ENCODE measurements at regions not wholly inside any gene's neighbourhood (a gene's known extent, or its start where the extent isn't known, plus 50 kb on each side); places are given as distances from the start of the nearest gene placed in this dataset.

DNA sequence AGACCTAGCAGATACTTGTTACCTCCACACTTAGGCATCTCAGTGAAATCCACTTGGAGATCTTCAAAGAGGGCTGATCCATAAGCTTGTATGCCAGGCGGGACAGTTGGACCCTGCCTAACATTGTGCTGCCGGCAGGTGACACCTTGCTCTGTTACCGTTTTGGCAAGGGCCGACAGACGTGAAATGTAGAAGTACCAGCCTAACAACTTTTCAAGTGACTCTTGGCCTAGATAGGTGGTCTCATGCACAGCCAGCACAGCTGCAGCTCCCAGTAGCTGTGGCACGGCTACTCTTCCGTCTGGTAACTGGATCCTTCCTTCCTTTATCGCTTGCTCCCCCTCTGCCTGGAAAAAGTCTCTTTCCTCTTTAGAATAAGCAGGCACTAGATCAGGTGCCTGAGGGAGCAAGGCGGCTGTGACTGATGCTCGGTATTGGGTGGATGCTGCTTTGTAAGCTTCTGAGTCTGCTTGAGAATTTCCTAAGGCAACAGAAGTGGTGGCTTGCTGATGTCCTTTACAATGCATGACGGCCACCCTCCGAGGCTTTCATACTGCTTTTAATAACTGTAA is 713.5 kb downstream of the AMY1C start:
- no peak for TF ChIP-seq CTCF (IDR thresholded peaks at IDR 0.05; ENCODE audit: insufficient read depth, low read depth, low read length, missing control alignments)
- DNase-seq (ENCODE audit: low read depth), result no peak
- H3K4me3 ChIP-seq (ENCODE audit: low read depth, low read length), result no peak overlapping the region

DNA sequence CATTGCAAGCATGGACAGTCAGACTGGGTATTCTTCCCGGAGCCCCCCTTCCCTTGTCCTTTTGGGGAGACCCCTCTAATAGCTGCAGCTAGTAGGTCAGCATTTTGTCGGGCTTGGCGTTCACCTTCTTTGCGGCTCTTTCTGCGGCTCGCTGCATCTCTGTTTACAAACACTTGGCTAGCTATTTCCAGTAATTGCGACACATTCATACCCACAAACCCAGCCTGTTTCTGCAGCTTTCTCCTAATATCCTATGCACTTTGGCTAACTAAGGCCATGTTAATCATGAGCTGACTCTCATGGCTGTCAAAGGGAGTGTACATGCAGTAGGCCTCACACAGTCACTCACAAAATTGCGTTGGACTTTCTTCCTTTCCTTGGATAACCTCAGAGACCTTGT is 716.4 kb downstream of the AMY1C start:
- TF ChIP-seq CTCF (IDR thresholded peaks at IDR 0.05; ENCODE audit: insufficient read depth, low read depth, low read length, missing control alignments), result no peak
- no peak for DNase-seq (ENCODE audit: low read depth)
- H3K4me3 ChIP-seq (ENCODE audit: low read depth, low read length), result no peak overlapping the region

- peak; percentile 14 for DNase-seq (ENCODE audit: low read depth)
- no peak for TF ChIP-seq CTCF (IDR thresholded peaks at IDR 0.05; ENCODE audit: insufficient read depth, low read depth, low read length, missing control alignments)
- no peak overlapping the region for H3K4me3 ChIP-seq (ENCODE audit: low read depth, low read length)
These were observed 717.9 kb downstream of the AMY1C start for GRCh38 chr1:104467590-104467989.

DNA sequence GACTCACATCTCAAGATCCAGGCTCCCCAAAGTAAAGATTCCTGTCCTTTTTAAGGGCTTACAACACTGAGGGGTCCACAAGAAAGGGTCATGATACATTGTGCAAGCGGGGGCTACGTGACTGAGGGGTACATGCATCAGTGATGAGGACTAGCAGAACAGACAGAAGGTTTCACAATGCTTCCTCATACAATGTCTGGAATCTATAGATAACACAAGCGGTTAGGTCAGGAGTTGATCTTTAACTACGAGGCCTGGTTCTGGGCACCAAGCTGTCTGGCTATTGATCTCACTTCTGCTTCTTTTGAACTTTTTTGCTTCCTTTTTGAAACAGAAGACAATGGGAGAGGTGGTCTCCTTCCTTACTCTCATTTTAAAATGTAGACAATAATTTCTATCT is 718.6 kb downstream of the AMY1C start:
- H3K4me3 ChIP-seq (ENCODE audit: low read depth, low read length), result no peak overlapping the region
- TF ChIP-seq CTCF (IDR thresholded peaks at IDR 0.05; ENCODE audit: insufficient read depth, low read depth, low read length, missing control alignments), result no peak
- no peak for DNase-seq (ENCODE audit: low read depth)

DNA sequence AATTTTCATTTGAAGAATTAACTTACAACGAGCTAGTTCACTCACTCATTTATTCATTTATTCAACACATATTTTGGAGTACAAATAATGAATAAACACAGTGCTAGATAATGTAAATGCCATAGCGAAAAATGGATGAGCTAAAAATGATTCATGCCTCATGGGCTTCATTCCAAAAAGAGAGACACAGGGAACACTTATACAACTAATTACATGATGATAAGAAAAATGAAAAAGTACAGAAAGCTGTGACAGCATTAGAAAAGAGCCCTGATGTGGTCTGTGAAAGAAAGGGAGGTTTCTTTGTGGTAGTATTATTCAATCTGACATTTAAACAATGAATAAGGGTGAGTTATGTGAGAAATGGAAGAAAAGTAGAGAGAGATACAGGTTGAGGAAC is 726.4 kb downstream of the AMY1C start:
- TF ChIP-seq CTCF (IDR thresholded peaks at IDR 0.05; ENCODE audit: insufficient read depth, low read depth, low read length, missing control alignments), result no peak
- no peak for DNase-seq (ENCODE audit: low read depth)
- no peak overlapping the region for H3K4me3 ChIP-seq (ENCODE audit: low read depth, low read length)

- no peak overlapping the region for H3K4me3 ChIP-seq (ENCODE audit: low read depth, low read length)
- no peak for TF ChIP-seq CTCF (IDR thresholded peaks at IDR 0.05; ENCODE audit: insufficient read depth, low read depth, low read length, missing control alignments)
- no peak for DNase-seq (ENCODE audit: low read depth)
These were observed 738.8 kb downstream of the AMY1C start for GRCh38 chr1:104488296-104489015.

All from GM12865 (cell line).